ENCODE measurements at regions not wholly inside any gene's neighbourhood (a gene's known extent, or its start where the extent isn't known, plus 50 kb on each side); places are given as distances from the start of the nearest gene placed in this dataset.

- DNase-seq = no peak
Measured at GRCh38 chr4:140277576-140277975, 95.9 kb upstream of the SCOC start.

- DNase-seq = no peak
Measured at GRCh38 chr4:140271553-140271952, 101.9 kb upstream of the SCOC start.

GRCh38 chr4:140269369-140269768 lies 104.1 kb upstream of the SCOC start:
- DNase-seq = no peak

GRCh38 chr4:140268186-140268841 lies 105.1 kb upstream of the SCOC start:
- no peak for DNase-seq

- no peak for DNase-seq
Measured at GRCh38 chr4:140267576-140267975, 105.9 kb upstream of the SCOC start.

GRCh38 chr4:140266958-140267568 lies 106.4 kb upstream of the SCOC start:
- no peak for DNase-seq

GRCh38 chr4:140260227-140260626 lies 106.2 kb upstream of the MAML3 start:
- no peak for DNase-seq

GRCh38 chr4:140258476-140258875 lies 104.5 kb upstream of the MAML3 start:
- DNase-seq = no peak

GRCh38 chr4:140257461-140258305 lies 103.7 kb upstream of the MAML3 start:
- DNase-seq = peak; percentile 78

GRCh38 chr4:140256941-140257340 lies 103.0 kb upstream of the MAML3 start:
- DNase-seq = peak; percentile 21

GRCh38 chr4:140256335-140256734 lies 102.4 kb upstream of the MAML3 start:
- no peak for DNase-seq

GRCh38 chr4:140255927-140256326 lies 101.9 kb upstream of the MAML3 start:
- no peak for DNase-seq

- no peak for DNase-seq
Measured at GRCh38 chr4:140255467-140255866, 101.5 kb upstream of the MAML3 start.

GRCh38 chr4:140254651-140255299 lies 100.8 kb upstream of the MAML3 start:
- DNase-seq = peak; percentile 14

GRCh38 chr4:140253556-140254027 lies 99.6 kb upstream of the MAML3 start:
- DNase-seq = no peak

- DNase-seq = peak; percentile 91
Measured at GRCh38 chr4:140252742-140253555, 99.0 kb upstream of the MAML3 start.

GRCh38 chr4:140252141-140252741 lies 98.3 kb upstream of the MAML3 start:
- DNase-seq = peak; percentile 92

- peak; percentile 37 for DNase-seq
Measured at GRCh38 chr4:140251571-140251970, 97.6 kb upstream of the MAML3 start.

GRCh38 chr4:140250989-140251552 lies 97.1 kb upstream of the MAML3 start:
- DNase-seq = peak; percentile 38

- DNase-seq = peak; percentile 36
Measured at GRCh38 chr4:140249351-140249750, 95.4 kb upstream of the MAML3 start.

- DNase-seq = no peak
Measured at GRCh38 chr4:140247237-140247636, 93.3 kb upstream of the MAML3 start.

GRCh38 chr4:140246216-140246615 lies 92.2 kb upstream of the MAML3 start:
- no peak for DNase-seq
